ENCODE measurements at regions not wholly inside any gene's neighbourhood (a gene's known extent, or its start where the extent isn't known, plus 50 kb on each side); places are given as distances from the start of the nearest gene placed in this dataset.
"Not testable (repeated sequence)": the region's sequence is repeated elsewhere in the genome, so short reads cannot be mapped to it uniquely, and the experiment has no call there.

DNA sequence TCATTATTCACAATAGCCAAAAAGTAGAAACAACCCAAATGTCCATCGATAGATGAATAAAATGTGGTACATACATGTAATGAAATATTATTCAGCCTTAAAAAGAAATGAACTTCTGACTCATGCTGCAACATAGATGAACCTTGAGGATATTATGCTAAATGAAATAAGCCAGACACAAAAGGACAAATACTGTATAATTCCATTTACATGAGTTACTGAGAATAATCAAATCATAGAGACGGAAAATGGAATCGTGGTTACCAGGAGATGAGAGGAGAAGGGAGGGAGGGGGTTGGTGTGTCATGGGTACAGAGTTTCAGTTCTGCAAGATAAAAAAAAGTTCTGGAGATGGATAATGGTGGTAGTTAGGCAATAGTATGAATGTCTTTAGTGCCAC lies 184.1 kb downstream of the PSMG1 start:
- no peak overlapping the region for H3K4me3 ChIP-seq (replicated peaks; ENCODE audit: low read depth, low read length)
- TF ChIP-seq, protein P1, sequence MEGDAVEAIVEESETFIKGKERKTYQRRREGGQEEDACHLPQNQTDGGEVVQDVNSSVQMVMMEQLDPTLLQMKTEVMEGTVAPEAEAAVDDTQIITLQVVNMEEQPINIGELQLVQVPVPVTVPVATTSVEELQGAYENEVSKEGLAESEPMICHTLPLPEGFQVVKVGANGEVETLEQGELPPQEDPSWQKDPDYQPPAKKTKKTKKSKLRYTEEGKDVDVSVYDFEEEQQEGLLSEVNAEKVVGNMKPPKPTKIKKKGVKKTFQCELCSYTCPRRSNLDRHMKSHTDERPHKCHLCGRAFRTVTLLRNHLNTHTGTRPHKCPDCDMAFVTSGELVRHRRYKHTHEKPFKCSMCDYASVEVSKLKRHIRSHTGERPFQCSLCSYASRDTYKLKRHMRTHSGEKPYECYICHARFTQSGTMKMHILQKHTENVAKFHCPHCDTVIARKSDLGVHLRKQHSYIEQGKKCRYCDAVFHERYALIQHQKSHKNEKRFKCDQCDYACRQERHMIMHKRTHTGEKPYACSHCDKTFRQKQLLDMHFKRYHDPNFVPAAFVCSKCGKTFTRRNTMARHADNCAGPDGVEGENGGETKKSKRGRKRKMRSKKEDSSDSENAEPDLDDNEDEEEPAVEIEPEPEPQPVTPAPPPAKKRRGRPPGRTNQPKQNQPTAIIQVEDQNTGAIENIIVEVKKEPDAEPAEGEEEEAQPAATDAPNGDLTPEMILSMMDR (IDR thresholded peaks at IDR 0.05; ENCODE audit: low read length, missing control alignments): no peak
- peak; percentile 35 for DNase-seq (ENCODE audit: low read depth)

DNA sequence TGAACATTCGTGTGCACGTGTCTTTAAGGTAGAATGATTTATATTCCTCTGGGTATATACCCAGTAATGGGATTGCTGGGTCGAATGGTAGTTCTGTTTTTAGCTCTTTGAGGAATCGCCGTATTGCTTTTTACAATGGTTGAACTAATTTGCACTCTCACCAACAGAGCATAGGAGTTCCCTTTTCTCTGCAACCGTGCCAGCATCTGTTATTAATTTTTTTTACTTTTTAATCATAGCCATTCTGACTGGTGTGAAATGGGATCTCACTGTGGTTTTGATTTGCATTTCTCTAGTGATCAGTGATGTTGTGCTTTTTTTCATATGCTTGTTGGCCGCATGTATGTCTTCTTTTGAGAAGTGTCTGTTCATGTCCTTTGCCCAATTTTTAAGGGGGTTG lies 185.0 kb downstream of the PSMG1 start:
- not testable (repeated sequence) for DNase-seq (ENCODE audit: low read depth); H3K4me3 ChIP-seq (replicated peaks; ENCODE audit: low read depth, low read length)

DNA sequence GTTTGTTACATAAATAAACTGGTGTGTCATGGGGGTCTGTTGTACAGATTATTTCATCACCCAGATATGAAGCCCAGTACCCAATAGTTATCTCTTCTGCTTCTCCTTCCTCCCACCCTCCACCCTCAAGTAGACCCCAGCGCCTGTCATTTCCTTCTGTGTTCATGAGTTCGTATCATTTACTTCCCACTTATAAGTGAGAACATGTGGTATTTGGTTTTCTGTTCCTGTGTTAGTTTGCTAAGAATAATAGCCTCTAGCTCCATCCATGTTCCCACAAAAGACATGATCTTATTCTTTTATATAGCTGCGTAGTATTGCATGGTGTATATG lies 185.4 kb downstream of the PSMG1 start:
- DNase-seq (ENCODE audit: low read depth); H3K4me3 ChIP-seq (replicated peaks; ENCODE audit: low read depth, low read length): not testable (repeated sequence)

DNA sequence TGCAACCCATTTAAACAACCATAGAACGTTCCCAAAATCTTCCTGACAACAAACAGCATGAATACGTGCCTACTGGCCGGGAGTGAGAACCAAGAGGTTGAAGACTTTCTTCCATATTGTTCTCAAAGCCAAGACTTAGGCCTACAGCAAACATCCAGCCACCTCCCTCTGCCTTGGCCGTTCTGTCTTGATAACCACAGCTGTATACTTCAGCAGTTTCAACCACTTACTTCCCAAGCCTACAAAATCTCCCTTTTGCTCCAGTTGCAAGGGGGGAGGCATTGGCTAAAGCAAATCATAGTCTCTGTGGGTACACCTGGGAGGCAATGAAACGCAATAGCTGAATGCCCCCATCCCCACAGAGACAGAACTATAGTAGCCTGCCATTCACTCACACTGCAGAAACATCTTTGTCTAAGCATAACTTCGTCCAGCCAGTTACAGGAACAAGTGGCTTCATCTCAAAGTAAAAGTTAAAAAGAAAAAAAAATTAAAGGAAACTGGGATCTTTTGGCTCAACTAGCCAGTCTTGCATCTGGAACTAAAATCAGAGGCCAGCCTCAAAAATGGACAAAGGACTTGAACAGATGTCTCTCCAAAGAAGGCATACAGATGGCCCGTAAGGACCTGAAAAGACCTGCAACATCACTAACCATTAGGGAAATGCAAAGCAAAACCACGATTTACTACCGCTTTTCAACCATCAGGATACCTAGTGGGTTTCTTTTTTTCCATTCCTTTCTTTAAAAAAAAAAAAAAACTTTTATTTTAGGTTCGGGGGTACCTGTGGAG lies 186.0 kb downstream of the PSMG1 start:
- TF ChIP-seq, protein P1 (IDR thresholded peaks at IDR 0.05; ENCODE audit: low read length, missing control alignments): no peak
- H3K4me3 ChIP-seq (replicated peaks; ENCODE audit: low read depth, low read length): no peak overlapping the region
- no peak for DNase-seq (ENCODE audit: low read depth)

DNA sequence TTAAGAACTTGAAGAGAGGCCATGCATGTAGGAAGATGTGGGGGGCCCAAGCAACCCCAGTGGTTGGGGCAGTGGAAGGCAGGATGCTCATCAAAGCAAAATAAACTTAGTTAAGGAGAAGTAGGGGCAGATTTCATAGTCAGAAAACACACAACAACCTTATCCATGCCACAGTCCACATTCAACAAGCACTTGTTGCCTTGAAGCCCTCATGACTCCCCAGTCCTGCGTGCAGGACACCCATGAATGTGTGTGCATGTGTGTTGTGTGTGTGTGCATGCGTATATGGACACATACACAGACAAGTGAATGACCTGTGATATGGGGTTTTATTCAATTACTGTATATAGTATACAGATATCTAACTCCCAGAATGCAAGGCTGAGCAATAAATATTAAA lies 186.9 kb downstream of the PSMG1 start:
- no peak for DNase-seq (ENCODE audit: low read depth)
- no peak overlapping the region for H3K4me3 ChIP-seq (replicated peaks; ENCODE audit: low read depth, low read length)
- TF ChIP-seq, protein P1 (IDR thresholded peaks at IDR 0.05; ENCODE audit: low read length, missing control alignments): no peak

DNA sequence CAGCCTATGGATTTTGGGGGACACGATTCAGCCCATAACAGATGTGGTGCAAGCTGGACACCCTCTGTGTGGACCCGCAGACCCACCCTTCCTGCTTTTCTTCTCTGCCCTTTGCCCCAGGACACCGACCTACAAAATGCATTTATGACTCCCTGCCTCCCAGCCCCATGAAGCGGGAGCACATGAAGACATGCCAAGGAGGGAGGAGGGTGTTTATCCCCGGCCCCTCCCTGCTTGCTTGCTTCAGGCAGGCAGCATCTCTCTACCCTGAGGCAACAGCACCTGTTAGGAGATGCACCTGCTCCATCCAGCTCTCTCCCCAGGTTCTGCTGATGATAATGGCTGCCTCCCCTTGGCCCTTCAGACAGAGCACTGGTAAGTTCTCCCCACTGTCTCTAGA lies 187.5 kb downstream of the PSMG1 start:
- DNase-seq (ENCODE audit: low read depth): no peak
- H3K4me3 ChIP-seq (replicated peaks; ENCODE audit: low read depth, low read length): no peak overlapping the region
- TF ChIP-seq, protein P1 (IDR thresholded peaks at IDR 0.05; ENCODE audit: low read length, missing control alignments): no peak

DNA sequence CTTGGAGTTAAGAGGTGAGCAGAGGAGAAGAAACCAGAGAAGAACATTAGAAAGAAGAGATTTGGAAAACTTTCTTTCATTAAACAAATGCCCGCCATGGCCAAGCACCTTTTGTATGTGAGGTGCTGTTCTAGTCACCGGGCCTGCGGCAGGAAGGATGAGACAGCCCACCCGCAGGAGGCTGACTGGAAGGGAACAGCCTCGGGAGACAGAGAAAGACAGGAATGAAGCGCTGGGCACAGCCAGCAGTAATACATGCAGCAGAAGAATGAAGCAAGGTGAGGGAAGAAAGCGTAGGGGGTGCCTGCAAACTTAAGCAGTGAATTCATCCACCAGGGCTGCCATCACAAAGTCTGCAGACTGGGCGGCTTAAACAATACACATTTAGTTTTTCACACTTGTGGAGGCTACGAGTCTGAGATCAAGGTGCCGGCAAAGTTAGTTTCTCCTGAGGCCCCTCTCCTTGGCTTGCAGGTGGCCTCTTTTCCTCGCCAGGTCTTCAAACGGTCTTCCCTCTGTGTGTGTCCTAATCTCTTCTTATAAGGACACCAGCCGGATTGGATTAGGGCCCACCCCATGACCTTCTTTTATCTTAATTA lies 188.1 kb downstream of the PSMG1 start:
- no peak overlapping the region for H3K4me3 ChIP-seq (replicated peaks; ENCODE audit: low read depth, low read length)
- TF ChIP-seq, protein P1 (IDR thresholded peaks at IDR 0.05; ENCODE audit: low read length, missing control alignments): no peak
- no peak for DNase-seq (ENCODE audit: low read depth)

DNA sequence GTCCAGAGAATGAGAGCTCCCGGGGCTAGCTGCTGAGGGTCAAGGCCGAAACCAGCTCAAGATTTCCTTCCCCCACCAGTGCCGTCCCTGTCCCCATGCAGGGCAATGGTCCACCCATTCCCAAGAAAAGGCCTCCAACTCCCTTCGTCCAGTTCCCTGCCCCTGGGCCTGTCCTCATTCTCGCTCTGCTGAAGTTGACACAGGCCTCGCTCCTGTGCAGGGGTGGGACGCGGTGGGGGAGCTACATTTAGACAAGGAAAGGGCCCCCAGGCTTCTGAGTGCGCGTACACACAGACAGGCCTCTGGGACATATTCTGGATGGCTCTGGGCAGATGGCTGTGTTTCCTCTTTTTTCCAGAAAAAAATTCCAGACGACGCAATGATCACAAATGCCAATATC lies 188.3 kb downstream of the ETS2 start:
- TF ChIP-seq, protein P1 (IDR thresholded peaks at IDR 0.05; ENCODE audit: low read length, missing control alignments): no peak
- DNase-seq (ENCODE audit: low read depth): no peak
- H3K4me3 ChIP-seq (replicated peaks; ENCODE audit: low read depth, low read length): no peak overlapping the region

Data from fibroblast of pulmonary artery (primary cell).